ENCODE measurements at regions not wholly inside any gene's neighbourhood (a gene's known extent, or its start where the extent isn't known, plus 50 kb on each side); places are given as distances from the start of the nearest gene placed in this dataset.

GRCh38 chr5:109249126-109249525 is 160.6 kb downstream of the PJA2 start:
- DNase-seq (no peak), ATAC-seq (no peak)
- POLR2A ChIA-PET = no interaction called here
- H3K4me3 Mint-ChIP-seq = no peak overlapping the region
- H3K36me3 Mint-ChIP-seq = peaks cover 0 to 29% (median 11%) of the 10 kb centered on the region in 5 donors
- H3K9me3 Mint-ChIP-seq = peaks cover 8 to 26% (median 17%) of the 10 kb centered on the region in 11 donors
- Histone ChIP-seq H3K27ac (ENCODE audit: low read depth, low read length) (no peak overlapping the region), H3K4me1 (ENCODE audit: control insufficient read depth in 2 of 2, insufficient read depth in 2 of 2, low read length in 2 of 2) (no peaks in the 10 kb centered on the region), H3K4me3 (ENCODE audit: low read length) (no peak overlapping the region), H3K36me3 (ENCODE audit: control insufficient read depth in 2 of 3, insufficient read depth in 3 of 3, low read length in 3 of 3) (no peaks in the 10 kb centered on the region), H3K9me3 (ENCODE audit: control insufficient read depth in 2 of 3, low read length in 3 of 3) (peaks cover 0 to 10% (median 0%) of the 10 kb centered on the region in 3 experiments), H3K27me3 (ENCODE audit: control insufficient read depth in 2 of 2, insufficient read depth in 2 of 2, low read length in 2 of 2) (no peaks in the 10 kb centered on the region)
- peaks cover 0 to 15% (median 5%) of the 10 kb centered on the region in 5 donors for H3K27me3 Mint-ChIP-seq
- intact Hi-C loops (cut with micrococcal nuclease) = no loop called here
- peaks cover 0 to 3% (median 0%) of the 10 kb centered on the region in 7 donors for H3K4me1 Mint-ChIP-seq
- CTCF ChIA-PET = interaction anchor here (0.6 kb wide), 1 partner anchor 60 kb away, joined by 3 read pairs; no protein-coding TSS in a partner anchor
- no peak overlapping the region for H3K27ac Mint-ChIP-seq

GRCh38 chr5:109247986-109248385 is 161.8 kb downstream of the PJA2 start:
- DNase-seq (no peak), ATAC-seq (peak; percentile 23)
- peaks cover 0 to 15% (median 5%) of the 10 kb centered on the region in 5 donors for H3K27me3 Mint-ChIP-seq
- intact Hi-C loops (cut with micrococcal nuclease) = no loop called here
- H3K4me3 ChIP-seq (ENCODE audit: low read length) = no peak overlapping the region
- no peaks in the 10 kb centered on the region for H3K36me3 ChIP-seq (ENCODE audit: control insufficient read depth in 2 of 3, insufficient read depth in 3 of 3, low read length in 3 of 3)
- ChIA-PET CTCF (no interaction called here), POLR2A (no interaction called here)
- peaks cover 0 to 4% (median 0%) of the 10 kb centered on the region in 7 donors for H3K4me1 Mint-ChIP-seq
- no peaks in the 10 kb centered on the region for H3K27me3 ChIP-seq (ENCODE audit: control insufficient read depth in 2 of 2, insufficient read depth in 2 of 2, low read length in 2 of 2)
- H3K27ac ChIP-seq (ENCODE audit: low read depth, low read length) = no peak overlapping the region
- peaks cover 0 to 29% (median 11%) of the 10 kb centered on the region in 5 donors for H3K36me3 Mint-ChIP-seq
- H3K27ac Mint-ChIP-seq = no peak overlapping the region
- no peaks in the 10 kb centered on the region for H3K4me1 ChIP-seq (ENCODE audit: control insufficient read depth in 2 of 2, insufficient read depth in 2 of 2, low read length in 2 of 2)
- H3K9me3 ChIP-seq (ENCODE audit: control insufficient read depth in 2 of 3, low read length in 3 of 3) = peaks cover 0 to 10% (median 0%) of the 10 kb centered on the region in 3 experiments
- H3K9me3 Mint-ChIP-seq = peaks cover 9 to 26% (median 17%) of the 10 kb centered on the region in 11 donors
- H3K4me3 Mint-ChIP-seq = no peak overlapping the region

GRCh38 chr5:109246841-109247592 is 162.8 kb downstream of the PJA2 start:
- POLR2A ChIA-PET = no interaction called here
- H3K9me3 Mint-ChIP-seq = peaks cover 9 to 26% (median 16%) of the 10 kb centered on the region in 11 donors

More at GRCh38 chr5:109246841-109247592, 162.8 kb downstream of the PJA2 start:
- Mint-ChIP-seq H3K36me3 (peaks cover 0 to 25% (median 11%) of the 10 kb centered on the region in 5 donors), H3K4me3 (no peak overlapping the region), H3K4me1 (peaks cover 0 to 4% (median 0%) of the 10 kb centered on the region in 7 donors), H3K27ac (no peak overlapping the region), H3K27me3 (peaks cover 0 to 15% (median 5%) of the 10 kb centered on the region in 5 donors)
- Histone ChIP-seq H3K4me1 (ENCODE audit: control insufficient read depth in 2 of 2, insufficient read depth in 2 of 2, low read length in 2 of 2) (no peaks in the 10 kb centered on the region), H3K36me3 (ENCODE audit: control insufficient read depth in 2 of 3, insufficient read depth in 3 of 3, low read length in 3 of 3) (no peaks in the 10 kb centered on the region), H3K27ac (ENCODE audit: low read depth, low read length) (no peak overlapping the region), H3K27me3 (ENCODE audit: control insufficient read depth in 2 of 2, insufficient read depth in 2 of 2, low read length in 2 of 2) (no peaks in the 10 kb centered on the region), H3K4me3 (ENCODE audit: low read length) (no peak overlapping the region), H3K9me3 (ENCODE audit: control insufficient read depth in 2 of 3, low read length in 3 of 3) (peaks cover 0 to 10% (median 0%) of the 10 kb centered on the region in 3 experiments)
- DNase-seq = no peak
- CTCF ChIA-PET = no interaction called here
- intact Hi-C loops (cut with micrococcal nuclease) = no loop called here
- ATAC-seq = no peak

Data from naive thymus-derived CD4-positive, alpha-beta T cell (primary cell).